IMR-90 (cell line): ENCODE measurements at regions not wholly inside any gene's neighbourhood (a gene's known extent, or its start where the extent isn't known, plus 50 kb on each side); places are given as distances from the start of the nearest gene placed in this dataset.

ENCODE experiments used
- BHLHE40 ChIP-seq: fragments of 150-350 bp; IDR thresholded peaks from 2 replicates; pipeline ENCODE4 v1.6.1; 2016; ENCODE audit warnings: mild to moderate bottlenecking, low read depth, low read length
- CHD1 ChIP-seq: IDR thresholded peaks from 2 replicates; pipeline ENCODE4 v1.6.1; 2012; ENCODE audit warnings: low read depth, low read length, improper control_type of control experiment
- CTCF ChIP-seq: conservative IDR thresholded peaks from 2 replicates; pipeline ENCODE4 v1.5.1; 2012; ENCODE audit warnings: mild to moderate bottlenecking, low read depth, low read length, improper control_type of control experiment
- ELK1 ChIP-seq: fragments of 150-350 bp; IDR thresholded peaks from 2 replicates; pipeline ENCODE4 v1.6.1; 2016; ENCODE audit warnings: low read depth, mild to moderate bottlenecking, low read length, moderate library complexity, borderline replicate concordance
- MAFK ChIP-seq: IDR thresholded peaks from 2 replicates; pipeline ENCODE4 v1.6.1; 2012; ENCODE audit warnings: low read depth, low read length, improper control_type of control experiment
- MAZ ChIP-seq: IDR thresholded peaks from 2 replicates; pipeline ENCODE4 v1.6.1; 2012; ENCODE audit warnings: low read depth, mild to moderate bottlenecking, low read length, improper control_type of control experiment, moderate library complexity, borderline replicate concordance
- MXI1 ChIP-seq: IDR thresholded peaks from 2 replicates; pipeline ENCODE4 v1.6.1; 2012; ENCODE audit warnings: low read depth, mild to moderate bottlenecking, low read length, moderate library complexity, borderline replicate concordance
- NFE2L2 ChIP-seq: fragments of 150-350 bp; IDR thresholded peaks from 2 replicates; pipeline ENCODE4 v1.6.1; 2016; ENCODE audit warnings: low read depth, mild to moderate bottlenecking, low read length
- POLR2A ChIP-seq: IDR thresholded peaks from 2 replicates; pipeline ENCODE4 v1.6.1; 2012; ENCODE audit warnings: mild to moderate bottlenecking, low read depth, low read length
- RAD21 ChIP-seq: IDR thresholded peaks from 2 replicates; pipeline ENCODE4 v1.6.1; 2012; ENCODE audit warnings: low read length, improper control_type of control experiment
- RFX5 ChIP-seq: IDR thresholded peaks from 2 replicates; pipeline ENCODE4 v1.8.0; 2012; ENCODE audit warnings: low read depth, mild to moderate bottlenecking, low read length, moderate library complexity
- SMC3 ChIP-seq: fragments of 150-350 bp; IDR thresholded peaks from 2 replicates; pipeline ENCODE4 v1.6.1; 2016; ENCODE audit warnings: low read depth, mild to moderate bottlenecking, antibody characterized with exemption, low read length, moderate library complexity
- USF2 ChIP-seq: fragments of 150-350 bp; IDR thresholded peaks from 2 replicates; pipeline ENCODE4 v1.6.1; 2017; ENCODE audit warnings: mild to moderate bottlenecking, antibody characterized with exemption, low read length, low read depth

GRCh38 chr4:92090887-92091286 lies 212.9 kb upstream of the GRID2 start:
- TF ChIP-seq CTCF (no peak), POLR2A (no peak), ELK1 (no peak), MAFK (no peak), RFX5 (no peak), CHD1 (no peak), MAZ (no peak), SMC3 (no peak), BHLHE40 (no peak), RAD21 (no peak), NFE2L2 (no peak), MXI1 (no peak), USF2 (no peak)
